A673 (cell line): ENCODE measurements at regions not wholly inside any gene's neighbourhood (a gene's known extent, or its start where the extent isn't known, plus 50 kb on each side); places are given as distances from the start of the nearest gene placed in this dataset.

ENCODE experiments used
- BruUV-seq: library from RNA; stranded (reverse); fragments of 400-500 nt; replicated peaks from 2 replicates; lab custom pipeline; 2021; lab: Mats Ljungman, UMichigan
- CTCF ChIA-PET: fragments of 300-600 bp; sonication (Branson Sonifier 250); formaldehyde crosslinking; loops from one replicate; lab custom pipeline; 2022; ENCODE audit warnings: antibody characterized with exemption; lab: Charles Lee
- POLR2A ChIA-PET: fragments of 300-600 bp; sonication (Branson Sonifier 250); formaldehyde crosslinking; loops from one replicate; lab custom pipeline; 2022; ENCODE audit warnings: antibody characterized with exemption; ENCODE audit not compliant: low non-redundant PET; lab: Charles Lee
- DNase-seq: peaks from one replicate; pipeline ENCODE4 v3.0.0-alpha.2; 2015; ENCODE audit warnings: low spot score
- H3K27ac ChIP-seq: fragments of 200-600 bp; sonication (generic); 2 replicates; pipeline ENCODE4 v1.5.1; 2016; ENCODE audit warnings: mixed run types, low read depth, mild to moderate bottlenecking, mixed read lengths, antibody characterized with exemption, low read length; ENCODE audit not compliant: poor library complexity, severe bottlenecking
- H3K27me3 ChIP-seq: fragments of 200-600 bp; sonication (generic); replicated peaks from 2 replicates; pipeline ENCODE4 v1.6.1; 2017; ENCODE audit warnings: mixed run types, low read depth, mild to moderate bottlenecking, mixed read lengths, antibody characterized with exemption, low read length; ENCODE audit not compliant: insufficient read depth, poor library complexity
- H3K36me3 ChIP-seq: fragments of 200-600 bp; sonication (generic); 2 replicates; pipeline ENCODE4 v1.6.1; 2016; ENCODE audit warnings: mixed run types, mild to moderate bottlenecking, mixed read lengths, antibody characterized with exemption, low read length; ENCODE audit not compliant: insufficient read depth, poor library complexity, severe bottlenecking
- H3K4me1 ChIP-seq: fragments of 200-600 bp; sonication (generic); 2 replicates; pipeline ENCODE4 v1.6.1; 2017; ENCODE audit warnings: mixed run types, mild to moderate bottlenecking, mixed read lengths, antibody characterized with exemption, low read length; ENCODE audit not compliant: insufficient read depth, poor library complexity, severe bottlenecking
- H3K4me3 ChIP-seq: fragments of 200-600 bp; sonication (generic); 2 replicates; pipeline ENCODE4 v1.5.1; 2016; ENCODE audit warnings: low read depth, mixed run types, mild to moderate bottlenecking, mixed read lengths, low read length; ENCODE audit not compliant: poor library complexity, severe bottlenecking
- H3K9me3 ChIP-seq: fragments of 200-600 bp; sonication (generic); 2 replicates; pipeline ENCODE4 v1.6.1; 2016; ENCODE audit warnings: mixed run types, low read depth, mild to moderate bottlenecking, mixed read lengths, antibody characterized with exemption, low read length; ENCODE audit not compliant: poor library complexity, severe bottlenecking
- EZH2 ChIP-seq: fragments of 200-600 bp; sonication (generic); IDR thresholded peaks from 2 replicates; pipeline ENCODE4 v1.6.1; 2017; ENCODE audit warnings: borderline replicate concordance, low read depth, mild to moderate bottlenecking, mixed read lengths, antibody characterized with exemption, low read length; ENCODE audit not compliant: poor library complexity, severe bottlenecking
- intact Hi-C: fragments of 100-400 bp; cut with micrococcal nuclease; formaldehyde crosslinking; loops from one replicate; pipeline ENCODE4 v1.10.0; 2022; ENCODE audit not compliant: unreplicated experiment
- TF ChIP-seq, protein P1 (sequence below): fragments of 300-800, 200-600 bp; sonication (generic); conservative IDR thresholded peaks from 2 replicates; pipeline ENCODE4 v1.5.1; 2017; ENCODE audit warnings: low read depth, mild to moderate bottlenecking, antibody characterized with exemption, low read length, moderate library complexity, mixed read lengths

DNA sequence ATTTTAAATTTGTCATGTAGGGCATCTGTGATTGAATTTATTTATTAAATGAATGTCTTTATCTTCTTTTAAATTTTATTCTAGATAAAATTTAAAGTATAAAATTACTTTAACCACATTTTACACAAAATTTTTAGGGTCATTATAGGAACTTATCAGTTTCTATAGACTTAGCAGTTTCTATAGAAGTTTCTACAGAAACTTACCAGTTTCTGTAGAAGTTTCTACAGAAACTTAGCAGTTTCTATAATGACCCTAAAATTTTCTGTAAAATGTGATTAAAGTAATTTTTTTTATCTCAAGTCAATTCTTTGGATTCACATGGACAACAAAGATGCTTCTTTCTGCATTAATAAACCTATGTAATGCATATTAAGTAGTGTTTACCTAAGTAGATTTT, 565.9 kb upstream of the TECRL start:
- Histone ChIP-seq H3K4me3 (no peak overlapping the region), H3K27ac (no peak overlapping the region), H3K9me3 (no peaks in the 10 kb centered on the region), H3K27me3 (no peaks in the 10 kb centered on the region), H3K36me3 (no peaks in the 10 kb centered on the region), H3K4me1 (no peaks in the 10 kb centered on the region)
- CTCF ChIA-PET, result no interaction called here
- POLR2A ChIA-PET, result no interaction called here
- DNase-seq, result no peak
- intact Hi-C loops, result no loop called here
- TF ChIP-seq EZH2, result no peak
- TF ChIP-seq, protein P1, sequence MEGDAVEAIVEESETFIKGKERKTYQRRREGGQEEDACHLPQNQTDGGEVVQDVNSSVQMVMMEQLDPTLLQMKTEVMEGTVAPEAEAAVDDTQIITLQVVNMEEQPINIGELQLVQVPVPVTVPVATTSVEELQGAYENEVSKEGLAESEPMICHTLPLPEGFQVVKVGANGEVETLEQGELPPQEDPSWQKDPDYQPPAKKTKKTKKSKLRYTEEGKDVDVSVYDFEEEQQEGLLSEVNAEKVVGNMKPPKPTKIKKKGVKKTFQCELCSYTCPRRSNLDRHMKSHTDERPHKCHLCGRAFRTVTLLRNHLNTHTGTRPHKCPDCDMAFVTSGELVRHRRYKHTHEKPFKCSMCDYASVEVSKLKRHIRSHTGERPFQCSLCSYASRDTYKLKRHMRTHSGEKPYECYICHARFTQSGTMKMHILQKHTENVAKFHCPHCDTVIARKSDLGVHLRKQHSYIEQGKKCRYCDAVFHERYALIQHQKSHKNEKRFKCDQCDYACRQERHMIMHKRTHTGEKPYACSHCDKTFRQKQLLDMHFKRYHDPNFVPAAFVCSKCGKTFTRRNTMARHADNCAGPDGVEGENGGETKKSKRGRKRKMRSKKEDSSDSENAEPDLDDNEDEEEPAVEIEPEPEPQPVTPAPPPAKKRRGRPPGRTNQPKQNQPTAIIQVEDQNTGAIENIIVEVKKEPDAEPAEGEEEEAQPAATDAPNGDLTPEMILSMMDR, result no peak
- no TSS peak for BruUV-seq

DNA sequence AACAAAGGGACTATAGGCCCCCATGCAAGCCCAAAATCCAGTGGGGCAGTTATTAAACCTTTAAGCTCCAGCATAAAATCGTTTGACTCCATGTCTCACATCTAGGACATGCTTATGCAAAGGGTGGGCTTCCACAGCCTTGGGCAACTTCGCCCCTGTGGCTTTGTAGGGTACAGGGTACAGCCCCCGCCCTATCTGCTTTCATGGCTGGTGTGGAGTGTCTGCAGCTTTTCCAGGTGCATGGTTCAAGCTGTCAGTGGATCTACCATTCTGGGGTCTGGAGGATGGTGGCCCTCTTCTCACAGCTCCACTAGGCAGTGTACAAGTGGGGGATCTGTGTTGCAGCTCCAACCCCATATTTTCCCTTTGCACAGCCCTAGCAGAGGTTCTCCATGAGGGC, 559.8 kb upstream of the TECRL start:
- Histone ChIP-seq H3K4me3 (no peak overlapping the region), H3K36me3 (no peaks in the 10 kb centered on the region), H3K9me3 (no peaks in the 10 kb centered on the region), H3K4me1 (no peaks in the 10 kb centered on the region), H3K27ac (no peak overlapping the region), H3K27me3 (no peaks in the 10 kb centered on the region)
- no TSS peak for BruUV-seq
- POLR2A ChIA-PET, result no interaction called here
- CTCF ChIA-PET, result no interaction called here
- intact Hi-C loops, result no loop called here
- no peak for DNase-seq
- TF ChIP-seq, protein P1, result no peak

DNA sequence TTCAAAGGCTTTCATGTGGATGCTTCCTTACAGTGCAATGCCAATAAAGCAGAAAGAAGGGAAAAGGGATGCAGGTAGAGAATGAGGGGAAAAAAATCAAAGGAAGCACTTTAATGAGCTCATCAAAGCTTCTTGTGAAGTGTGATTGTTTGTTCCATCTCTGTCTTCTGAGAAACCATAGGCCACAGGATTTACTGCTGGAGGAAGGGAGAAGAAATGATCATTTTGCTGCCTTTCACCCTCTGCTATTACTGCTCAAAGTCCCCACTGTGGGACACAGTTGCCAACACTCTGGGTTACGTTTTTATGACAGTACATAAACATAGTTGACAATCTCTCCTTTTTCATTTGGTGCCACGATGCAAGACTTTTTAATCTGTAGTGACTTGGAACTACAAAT, 558.0 kb upstream of the TECRL start:
- CTCF ChIA-PET, result no interaction called here
- no peaks in the 10 kb centered on the region for H3K36me3 ChIP-seq

More for the DNA sequence above, 558.0 kb upstream of the TECRL start:
- no peaks in the 10 kb centered on the region for H3K27me3 ChIP-seq
- BruUV-seq, result no TSS peak
- H3K9me3 ChIP-seq, result no peaks in the 10 kb centered on the region
- H3K4me1 ChIP-seq, result no peaks in the 10 kb centered on the region
- no peak for DNase-seq
- no peak overlapping the region for H3K4me3 ChIP-seq
- TF ChIP-seq, protein P1, result no peak
- no peak for TF ChIP-seq EZH2
- POLR2A ChIA-PET, result no interaction called here
- intact Hi-C loops, result no loop called here
- no peak overlapping the region for H3K27ac ChIP-seq
